NOMO-1 (cell line): ENCODE measurements at regions not wholly inside any gene's neighbourhood (a gene's known extent, or its start where the extent isn't known, plus 50 kb on each side); places are given as distances from the start of the nearest gene placed in this dataset.
"Not testable (repeated sequence)": the region's sequence is repeated elsewhere in the genome, so short reads cannot be mapped to it uniquely, and the experiment has no call there.

Experiments used
- DNase-seq, 2 experiments: peaks; one replicate each; lab custom pipeline; 2025; ENCODE audit not compliant: unreplicated experiment in 2 of 2; lab: John Stamatoyannopoulos, UW

GRCh38 chr9:31255211-31255610 is 1129.2 kb upstream of the ACO1 start:
- no peak for DNase-seq

GRCh38 chr9:31259824-31260223 is 1124.6 kb upstream of the ACO1 start:
- DNase-seq: no peak

GRCh38 chr9:31272456-31273295 is 1111.8 kb upstream of the ACO1 start:
- no peak for DNase-seq

- no peak for DNase-seq
Observed at GRCh38 chr9:31275419-31275818, 1109.0 kb upstream of the ACO1 start.

- DNase-seq: no peak
Observed at GRCh38 chr9:31290731-31291130, 1093.7 kb upstream of the ACO1 start.

GRCh38 chr9:31302620-31303418 is 1081.6 kb upstream of the ACO1 start:
- DNase-seq: no peak

- DNase-seq: no peak
Observed at GRCh38 chr9:31304576-31304975, 1079.9 kb upstream of the ACO1 start.

- no peak for DNase-seq
Observed at GRCh38 chr9:31314241-31314640, 1070.2 kb upstream of the ACO1 start.

GRCh38 chr9:31320494-31320893 is 1063.9 kb upstream of the ACO1 start:
- DNase-seq: no peak

- no peak for DNase-seq
Observed at GRCh38 chr9:31321256-31321655, 1063.2 kb upstream of the ACO1 start.

- DNase-seq: no peak
Observed at GRCh38 chr9:31321686-31322085, 1062.8 kb upstream of the ACO1 start.

GRCh38 chr9:31323726-31324444 is 1060.6 kb upstream of the ACO1 start:
- DNase-seq: no peak

GRCh38 chr9:31325778-31326177 is 1058.7 kb upstream of the ACO1 start:
- no peak for DNase-seq

- DNase-seq: not testable (repeated sequence)
Observed at GRCh38 chr9:31326883-31327282, 1057.6 kb upstream of the ACO1 start.

- DNase-seq: no peak
Observed at GRCh38 chr9:31334837-31335528, 1049.5 kb upstream of the ACO1 start.

- no peak for DNase-seq
Observed at GRCh38 chr9:31335529-31336234, 1048.8 kb upstream of the ACO1 start.

- DNase-seq: no peak
Observed at GRCh38 chr9:31336386-31336785, 1048.1 kb upstream of the ACO1 start.

- DNase-seq: no peak
Observed at GRCh38 chr9:31336841-31337240, 1047.6 kb upstream of the ACO1 start.

GRCh38 chr9:31347082-31347617 is 1037.3 kb upstream of the ACO1 start:
- no peak for DNase-seq
